ENCODE measurements at regions not wholly inside any gene's neighbourhood (a gene's known extent, or its start where the extent isn't known, plus 50 kb on each side); places are given as distances from the start of the nearest gene placed in this dataset.

DNA sequence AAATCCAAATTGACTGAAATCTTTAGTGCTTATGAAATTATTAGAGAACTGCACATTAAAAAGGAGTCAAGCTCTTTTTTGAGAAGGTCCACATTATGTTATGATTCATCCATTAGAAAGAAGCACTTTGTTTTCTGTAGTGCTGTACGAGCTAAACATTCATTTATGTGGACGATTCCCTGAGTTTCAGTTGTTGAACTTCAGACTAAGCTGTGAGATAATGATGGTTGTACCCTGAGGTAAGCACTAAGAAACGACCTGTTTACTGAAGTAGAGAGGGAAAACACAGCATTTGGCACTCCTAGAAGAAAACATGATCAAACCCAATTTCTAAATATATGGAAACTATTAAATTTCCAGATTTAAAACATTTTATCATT lies 67.3 kb upstream of the ATP2B1 start:
- H3K4me3 ChIP-seq, result no peak overlapping the region
- TF ChIP-seq, protein P1, sequence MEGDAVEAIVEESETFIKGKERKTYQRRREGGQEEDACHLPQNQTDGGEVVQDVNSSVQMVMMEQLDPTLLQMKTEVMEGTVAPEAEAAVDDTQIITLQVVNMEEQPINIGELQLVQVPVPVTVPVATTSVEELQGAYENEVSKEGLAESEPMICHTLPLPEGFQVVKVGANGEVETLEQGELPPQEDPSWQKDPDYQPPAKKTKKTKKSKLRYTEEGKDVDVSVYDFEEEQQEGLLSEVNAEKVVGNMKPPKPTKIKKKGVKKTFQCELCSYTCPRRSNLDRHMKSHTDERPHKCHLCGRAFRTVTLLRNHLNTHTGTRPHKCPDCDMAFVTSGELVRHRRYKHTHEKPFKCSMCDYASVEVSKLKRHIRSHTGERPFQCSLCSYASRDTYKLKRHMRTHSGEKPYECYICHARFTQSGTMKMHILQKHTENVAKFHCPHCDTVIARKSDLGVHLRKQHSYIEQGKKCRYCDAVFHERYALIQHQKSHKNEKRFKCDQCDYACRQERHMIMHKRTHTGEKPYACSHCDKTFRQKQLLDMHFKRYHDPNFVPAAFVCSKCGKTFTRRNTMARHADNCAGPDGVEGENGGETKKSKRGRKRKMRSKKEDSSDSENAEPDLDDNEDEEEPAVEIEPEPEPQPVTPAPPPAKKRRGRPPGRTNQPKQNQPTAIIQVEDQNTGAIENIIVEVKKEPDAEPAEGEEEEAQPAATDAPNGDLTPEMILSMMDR (IDR thresholded peaks at IDR 0.05), result no peak
- no peaks in the 10 kb centered on the region for H3K4me1 ChIP-seq
- ATAC-seq, result no peak
- no peak for DNase-seq
- H3K27me3 ChIP-seq, result peaks cover 0 to 44% (median 3%) of the 10 kb centered on the region in 7 donors
- intact Hi-C loops (cut with DNase I), result no loop called here
- H3K36me3 ChIP-seq, result no peaks in the 10 kb centered on the region
- WGBS, 2 donors, result 68 to 74% methylated on average over 3 of the region's 3 CpGs
- H3K27ac ChIP-seq, result no peak overlapping the region
- H3K9me3 ChIP-seq, result no peaks in the 10 kb centered on the region

- no peak overlapping the region for H3K27ac ChIP-seq
- H3K36me3 ChIP-seq, result no peaks in the 10 kb centered on the region
- no peak overlapping the region for H3K4me3 ChIP-seq
- peaks cover 0 to 38% (median 2%) of the 10 kb centered on the region in 7 donors for H3K27me3 ChIP-seq
- intact Hi-C loops (cut with DNase I), result no loop called here
- 64 to 78% methylated on average over 6 of the region's 6 CpGs for whole genome bisulfite sequencing, 2 donors
- ATAC-seq (no peak), DNase-seq (no peak)
- H3K9me3 ChIP-seq, result no peaks in the 10 kb centered on the region
- no peaks in the 10 kb centered on the region for H3K4me1 ChIP-seq
- TF ChIP-seq, protein P1 (IDR thresholded peaks at IDR 0.05), result no peak
These were observed 66.7 kb upstream of the ATP2B1 start for GRCh38 chr12:89775063-89775985.

- DNase-seq (no peak), ATAC-seq (no peak)
- no peak overlapping the region for H3K27ac ChIP-seq
- H3K9me3 ChIP-seq, result no peaks in the 10 kb centered on the region
- no peaks in the 10 kb centered on the region for H3K36me3 ChIP-seq
- intact Hi-C loops (cut with DNase I), result no loop called here
- 90 to 95% methylated on average over 1 of the region's 1 CpG for WGBS, 2 donors
- peaks cover 0 to 31% (median 0%) of the 10 kb centered on the region in 7 donors for H3K27me3 ChIP-seq
- peaks cover 0 to 2% (median 0%) of the 10 kb centered on the region in 9 donors for H3K4me1 ChIP-seq
- TF ChIP-seq, protein P1 (IDR thresholded peaks at IDR 0.05), result no peak
- H3K4me3 ChIP-seq, result no peak overlapping the region
These were observed 66.0 kb upstream of the ATP2B1 start for GRCh38 chr12:89774645-89775044.

GRCh38 chr12:89770391-89770790 lies 61.8 kb upstream of the ATP2B1 start:
- TF ChIP-seq, protein P1 (IDR thresholded peaks at IDR 0.05), result no peak
- H3K4me1 ChIP-seq, result peaks cover 0 to 11% (median 0%) of the 10 kb centered on the region in 9 donors
- H3K4me3 ChIP-seq, result no peak overlapping the region
- H3K36me3 ChIP-seq, result no peaks in the 10 kb centered on the region
- no peaks in the 10 kb centered on the region for H3K9me3 ChIP-seq
- H3K27ac ChIP-seq, result no peak overlapping the region
- ATAC-seq (no peak), DNase-seq (no peak)
- peaks cover 0 to 14% (median 0%) of the 10 kb centered on the region in 7 donors for H3K27me3 ChIP-seq
- intact Hi-C loops (cut with DNase I), result no loop called here

Data from heart right ventricle (tissue), 16 donors.